NCI-H2107 treated with DMSO at 0.1 percent for 48 hours (cell line): ENCODE measurements at regions not wholly inside any gene's neighbourhood (a gene's known extent, or its start where the extent isn't known, plus 50 kb on each side); places are given as distances from the start of the nearest gene placed in this dataset.
A peak's percentile ranks its signal among the peaks of the same experiment; 100 is the strongest.

Experiments
- DNase-seq: peaks from one replicate; lab custom pipeline; 2025; ENCODE audit not compliant: unreplicated experiment; lab: John Stamatoyannopoulos, UW

GRCh38 chr2:5444854-5445253 lies 247.3 kb upstream of the SOX11 start:
- DNase-seq, result no peak

GRCh38 chr2:5449867-5450266 lies 242.3 kb upstream of the SOX11 start:
- DNase-seq, result no peak

- DNase-seq, result no peak
Observed at GRCh38 chr2:5453220-5454050, 238.7 kb upstream of the SOX11 start.

- DNase-seq, result peak; percentile 82
Observed at GRCh38 chr2:5454051-5454390, 238.2 kb upstream of the SOX11 start.

GRCh38 chr2:5459041-5459440 lies 233.1 kb upstream of the SOX11 start:
- no peak for DNase-seq

- no peak for DNase-seq
Observed at GRCh38 chr2:5464657-5465056, 227.5 kb upstream of the SOX11 start.

GRCh38 chr2:5465859-5466258 lies 226.3 kb upstream of the SOX11 start:
- DNase-seq, result no peak

GRCh38 chr2:5467178-5467905 lies 224.8 kb upstream of the SOX11 start:
- no peak for DNase-seq

- peak; percentile 5 for DNase-seq
Observed at GRCh38 chr2:5472673-5473072, 219.5 kb upstream of the SOX11 start.

GRCh38 chr2:5473635-5474034 lies 218.5 kb upstream of the SOX11 start:
- peak; percentile 18 for DNase-seq

GRCh38 chr2:5474716-5475115 lies 217.5 kb upstream of the SOX11 start:
- DNase-seq, result peak; percentile 69

GRCh38 chr2:5479265-5479928 lies 212.8 kb upstream of the SOX11 start:
- DNase-seq, result peak; percentile 80

GRCh38 chr2:5482929-5483331 lies 209.3 kb upstream of the SOX11 start:
- peak; percentile 65 for DNase-seq

- DNase-seq, result no peak
Observed at GRCh38 chr2:5484868-5485267, 207.3 kb upstream of the SOX11 start.

GRCh38 chr2:5491523-5491922 lies 200.7 kb upstream of the SOX11 start:
- DNase-seq, result no peak

- DNase-seq, result no peak
Observed at GRCh38 chr2:5493256-5493655, 198.9 kb upstream of the SOX11 start.

GRCh38 chr2:5494212-5494611 lies 198.0 kb upstream of the SOX11 start:
- DNase-seq, result no peak

- no peak for DNase-seq
Observed at GRCh38 chr2:5495586-5495985, 196.6 kb upstream of the SOX11 start.

- no peak for DNase-seq
Observed at GRCh38 chr2:5497874-5498273, 194.3 kb upstream of the SOX11 start.

GRCh38 chr2:5501807-5502206 lies 190.4 kb upstream of the SOX11 start:
- no peak for DNase-seq

- DNase-seq, result no peak
Observed at GRCh38 chr2:5502385-5502784, 189.8 kb upstream of the SOX11 start.

GRCh38 chr2:5504756-5505155 lies 187.4 kb upstream of the SOX11 start:
- no peak for DNase-seq
